ENCODE measurements at regions not wholly inside any gene's neighbourhood (a gene's known extent, or its start where the extent isn't known, plus 50 kb on each side); places are given as distances from the start of the nearest gene placed in this dataset.

- no peak overlapping the region for H3K4me3 ChIP-seq (ENCODE audit: low read length)
- DNase-seq (ENCODE audit: low read depth), result no peak
- TF ChIP-seq CTCF (conservative IDR thresholded peaks at IDR 0.05; ENCODE audit: low read length), result no peak
These were observed 234.2 kb upstream of the MID1 start for GRCh38 chrX:10854594-10854993.

GRCh38 chrX:10855845-10856244 lies 235.5 kb upstream of the MID1 start:
- no peak overlapping the region for H3K4me3 ChIP-seq (ENCODE audit: low read length)
- TF ChIP-seq CTCF (conservative IDR thresholded peaks at IDR 0.05; ENCODE audit: low read length), result no peak
- no peak for DNase-seq (ENCODE audit: low read depth)

GRCh38 chrX:10856797-10857196 lies 236.4 kb upstream of the MID1 start:
- DNase-seq (ENCODE audit: low read depth), result no peak
- TF ChIP-seq CTCF (conservative IDR thresholded peaks at IDR 0.05; ENCODE audit: low read length), result no peak
- H3K4me3 ChIP-seq (ENCODE audit: low read length), result no peak overlapping the region

- no peak for TF ChIP-seq CTCF (conservative IDR thresholded peaks at IDR 0.05; ENCODE audit: low read length)
- no peak for DNase-seq (ENCODE audit: low read depth)
- H3K4me3 ChIP-seq (ENCODE audit: low read length), result no peak overlapping the region
These were observed 239.0 kb upstream of the MID1 start for GRCh38 chrX:10859353-10859752.

- TF ChIP-seq CTCF (conservative IDR thresholded peaks at IDR 0.05; ENCODE audit: low read length), result no peak
These were observed 235.1 kb upstream of the HCCS start for GRCh38 chrX:10875995-10876394.

GRCh38 chrX:10882484-10882883 lies 228.6 kb upstream of the HCCS start:
- no peak for DNase-seq (ENCODE audit: low read depth)
- TF ChIP-seq CTCF (conservative IDR thresholded peaks at IDR 0.05; ENCODE audit: low read length), result no peak
- H3K4me3 ChIP-seq (ENCODE audit: low read length), result no peak overlapping the region

More at GRCh38 chrX:10875995-10876394, 235.1 kb upstream of the HCCS start:
- no peak overlapping the region for H3K4me3 ChIP-seq (ENCODE audit: low read length)
- no peak for DNase-seq (ENCODE audit: low read depth)

GRCh38 chrX:10884246-10884645 lies 226.9 kb upstream of the HCCS start:
- DNase-seq (ENCODE audit: low read depth), result peak; percentile 79
- no peak for TF ChIP-seq CTCF (conservative IDR thresholded peaks at IDR 0.05; ENCODE audit: low read length)
- H3K4me3 ChIP-seq (ENCODE audit: low read length), result no peak overlapping the region

All from AG10803 (cell line).